ENCODE measurements at regions not wholly inside any gene's neighbourhood (a gene's known extent, or its start where the extent isn't known, plus 50 kb on each side); places are given as distances from the start of the nearest gene placed in this dataset.

GRCh38 chr10:88164471-88164870 lies 301.0 kb downstream of the PTEN start:
- H3K27me3 ChIP-seq (ENCODE audit: control insufficient read depth in 1 of 2, insufficient read depth in 2 of 2, low read length in 2 of 2), result no peaks in the 10 kb centered on the region
- WGBS, 2 donors, result 78 to 87% methylated on average over 1 of the region's 1 CpG
- no peak overlapping the region for H3K27ac ChIP-seq (ENCODE audit: low read depth in 2 of 2, low read length in 1 of 2)
- H3K4me1 ChIP-seq (ENCODE audit: control insufficient read depth in 2 of 2, insufficient read depth in 2 of 2, low read length in 1 of 2), result no peaks in the 10 kb centered on the region
- no peak overlapping the region for H3K4me3 ChIP-seq (ENCODE audit: low read depth in 1 of 2, low read length in 2 of 2)
- H3K36me3 ChIP-seq (ENCODE audit: control insufficient read depth in 2 of 2, insufficient read depth in 2 of 2, low read length in 1 of 2), result no peaks in the 10 kb centered on the region
- H3K9me3 ChIP-seq (ENCODE audit: control insufficient read depth in 2 of 2, insufficient read depth in 1 of 2, low read depth in 1 of 2, low read length in 1 of 2), result no peaks in the 10 kb centered on the region

GRCh38 chr10:88165849-88166271 lies 302.4 kb downstream of the PTEN start:
- Histone ChIP-seq H3K4me3 (ENCODE audit: low read depth in 1 of 2, low read length in 2 of 2) (no peak overlapping the region), H3K27me3 (ENCODE audit: control insufficient read depth in 1 of 2, insufficient read depth in 2 of 2, low read length in 2 of 2) (no peaks in the 10 kb centered on the region), H3K4me1 (ENCODE audit: control insufficient read depth in 2 of 2, insufficient read depth in 2 of 2, low read length in 1 of 2) (no peaks in the 10 kb centered on the region), H3K27ac (ENCODE audit: low read depth in 2 of 2, low read length in 1 of 2) (no peak overlapping the region), H3K36me3 (ENCODE audit: control insufficient read depth in 2 of 2, insufficient read depth in 2 of 2, low read length in 1 of 2) (no peaks in the 10 kb centered on the region), H3K9me3 (ENCODE audit: control insufficient read depth in 2 of 2, insufficient read depth in 1 of 2, low read depth in 1 of 2, low read length in 1 of 2) (no peaks in the 10 kb centered on the region)
- WGBS, 2 donors, result 73 to 82% methylated on average over 7 of the region's 7 CpGs

GRCh38 chr10:88168171-88169036 lies 305.0 kb downstream of the PTEN start:
- Histone ChIP-seq H3K36me3 (ENCODE audit: control insufficient read depth in 2 of 2, insufficient read depth in 2 of 2, low read length in 1 of 2) (no peaks in the 10 kb centered on the region), H3K4me3 (ENCODE audit: low read depth in 1 of 2, low read length in 2 of 2) (no peak overlapping the region), H3K27ac (ENCODE audit: low read depth in 2 of 2, low read length in 1 of 2) (no peak overlapping the region), H3K9me3 (ENCODE audit: control insufficient read depth in 2 of 2, insufficient read depth in 1 of 2, low read depth in 1 of 2, low read length in 1 of 2) (no peaks in the 10 kb centered on the region), H3K27me3 (ENCODE audit: control insufficient read depth in 1 of 2, insufficient read depth in 2 of 2, low read length in 2 of 2) (no peaks in the 10 kb centered on the region), H3K4me1 (ENCODE audit: control insufficient read depth in 2 of 2, insufficient read depth in 2 of 2, low read length in 1 of 2) (no peaks in the 10 kb centered on the region)
- WGBS, 2 donors, result 94 to 95% methylated on average over 3 of the region's 3 CpGs

- Histone ChIP-seq H3K4me1 (ENCODE audit: control insufficient read depth in 2 of 2, insufficient read depth in 2 of 2, low read length in 1 of 2) (no peaks in the 10 kb centered on the region), H3K27me3 (ENCODE audit: control insufficient read depth in 1 of 2, insufficient read depth in 2 of 2, low read length in 2 of 2) (no peaks in the 10 kb centered on the region), H3K36me3 (ENCODE audit: control insufficient read depth in 2 of 2, insufficient read depth in 2 of 2, low read length in 1 of 2) (no peaks in the 10 kb centered on the region), H3K9me3 (ENCODE audit: control insufficient read depth in 2 of 2, insufficient read depth in 1 of 2, low read depth in 1 of 2, low read length in 1 of 2) (no peaks in the 10 kb centered on the region), H3K4me3 (ENCODE audit: low read depth in 1 of 2, low read length in 2 of 2) (no peak overlapping the region), H3K27ac (ENCODE audit: low read depth in 2 of 2, low read length in 1 of 2) (no peak overlapping the region)
Observed at GRCh38 chr10:88169037-88169319, 305.6 kb downstream of the PTEN start.

- 91 to 93% methylated on average over 1 of the region's 1 CpG for WGBS, 2 donors
- Histone ChIP-seq H3K36me3 (ENCODE audit: control insufficient read depth in 2 of 2, insufficient read depth in 2 of 2, low read length in 1 of 2) (no peaks in the 10 kb centered on the region), H3K27me3 (ENCODE audit: control insufficient read depth in 1 of 2, insufficient read depth in 2 of 2, low read length in 2 of 2) (no peaks in the 10 kb centered on the region), H3K4me3 (ENCODE audit: low read depth in 1 of 2, low read length in 2 of 2) (no peak overlapping the region), H3K9me3 (ENCODE audit: control insufficient read depth in 2 of 2, insufficient read depth in 1 of 2, low read depth in 1 of 2, low read length in 1 of 2) (no peaks in the 10 kb centered on the region), H3K4me1 (ENCODE audit: control insufficient read depth in 2 of 2, insufficient read depth in 2 of 2, low read length in 1 of 2) (no peaks in the 10 kb centered on the region), H3K27ac (ENCODE audit: low read depth in 2 of 2, low read length in 1 of 2) (no peak overlapping the region)
Observed at GRCh38 chr10:88170628-88171027, 307.2 kb downstream of the PTEN start.

- no peaks in the 10 kb centered on the region for H3K4me1 ChIP-seq (ENCODE audit: control insufficient read depth in 2 of 2, insufficient read depth in 2 of 2, low read length in 1 of 2)
- H3K27ac ChIP-seq (ENCODE audit: low read depth in 2 of 2, low read length in 1 of 2), result no peak overlapping the region
- H3K4me3 ChIP-seq (ENCODE audit: low read depth in 1 of 2, low read length in 2 of 2), result no peak overlapping the region
- no peaks in the 10 kb centered on the region for H3K36me3 ChIP-seq (ENCODE audit: control insufficient read depth in 2 of 2, insufficient read depth in 2 of 2, low read length in 1 of 2)
- H3K27me3 ChIP-seq (ENCODE audit: control insufficient read depth in 1 of 2, insufficient read depth in 2 of 2, low read length in 2 of 2), result no peaks in the 10 kb centered on the region
- no peaks in the 10 kb centered on the region for H3K9me3 ChIP-seq (ENCODE audit: control insufficient read depth in 2 of 2, insufficient read depth in 1 of 2, low read depth in 1 of 2, low read length in 1 of 2)
- WGBS, 2 donors, result 48 to 65% methylated on average over 1 of the region's 1 CpG
Observed at GRCh38 chr10:88172159-88172558, 308.7 kb downstream of the PTEN start.

GRCh38 chr10:88174391-88174790 lies 311.0 kb downstream of the PTEN start:
- Histone ChIP-seq H3K9me3 (ENCODE audit: control insufficient read depth in 2 of 2, insufficient read depth in 1 of 2, low read depth in 1 of 2, low read length in 1 of 2) (no peaks in the 10 kb centered on the region), H3K4me3 (ENCODE audit: low read depth in 1 of 2, low read length in 2 of 2) (no peak overlapping the region), H3K36me3 (ENCODE audit: control insufficient read depth in 2 of 2, insufficient read depth in 2 of 2, low read length in 1 of 2) (no peaks in the 10 kb centered on the region), H3K4me1 (ENCODE audit: control insufficient read depth in 2 of 2, insufficient read depth in 2 of 2, low read length in 1 of 2) (no peaks in the 10 kb centered on the region), H3K27ac (ENCODE audit: low read depth in 2 of 2, low read length in 1 of 2) (no peak overlapping the region), H3K27me3 (ENCODE audit: control insufficient read depth in 1 of 2, insufficient read depth in 2 of 2, low read length in 2 of 2) (no peaks in the 10 kb centered on the region)
- 94 to 95% methylated on average over 5 of the region's 5 CpGs for WGBS, 2 donors

GRCh38 chr10:88178758-88179157 lies 315.3 kb downstream of the PTEN start:
- Histone ChIP-seq H3K4me1 (ENCODE audit: control insufficient read depth in 2 of 2, insufficient read depth in 2 of 2, low read length in 1 of 2) (no peaks in the 10 kb centered on the region), H3K9me3 (ENCODE audit: control insufficient read depth in 2 of 2, insufficient read depth in 1 of 2, low read depth in 1 of 2, low read length in 1 of 2) (no peaks in the 10 kb centered on the region), H3K4me3 (ENCODE audit: low read depth in 1 of 2, low read length in 2 of 2) (no peak overlapping the region), H3K27ac (ENCODE audit: low read depth in 2 of 2, low read length in 1 of 2) (no peak overlapping the region), H3K36me3 (ENCODE audit: control insufficient read depth in 2 of 2, insufficient read depth in 2 of 2, low read length in 1 of 2) (no peaks in the 10 kb centered on the region), H3K27me3 (ENCODE audit: control insufficient read depth in 1 of 2, insufficient read depth in 2 of 2, low read length in 2 of 2) (no peaks in the 10 kb centered on the region)

GRCh38 chr10:88179831-88180230 lies 316.4 kb downstream of the PTEN start:
- no peak overlapping the region for H3K27ac ChIP-seq (ENCODE audit: low read depth in 2 of 2, low read length in 1 of 2)
- H3K27me3 ChIP-seq (ENCODE audit: control insufficient read depth in 1 of 2, insufficient read depth in 2 of 2, low read length in 2 of 2), result no peaks in the 10 kb centered on the region
- H3K4me3 ChIP-seq (ENCODE audit: low read depth in 1 of 2, low read length in 2 of 2), result no peak overlapping the region
- H3K4me1 ChIP-seq (ENCODE audit: control insufficient read depth in 2 of 2, insufficient read depth in 2 of 2, low read length in 1 of 2), result no peaks in the 10 kb centered on the region
- 83 to 86% methylated on average over 3 of the region's 3 CpGs for WGBS, 2 donors
- H3K36me3 ChIP-seq (ENCODE audit: control insufficient read depth in 2 of 2, insufficient read depth in 2 of 2, low read length in 1 of 2), result no peaks in the 10 kb centered on the region
- H3K9me3 ChIP-seq (ENCODE audit: control insufficient read depth in 2 of 2, insufficient read depth in 1 of 2, low read depth in 1 of 2, low read length in 1 of 2), result no peaks in the 10 kb centered on the region

- WGBS, 2 donors, result 73 to 76% methylated on average over 3 of the region's 3 CpGs
- H3K27ac ChIP-seq (ENCODE audit: low read depth in 2 of 2, low read length in 1 of 2), result no peak overlapping the region
- H3K27me3 ChIP-seq (ENCODE audit: control insufficient read depth in 1 of 2, insufficient read depth in 2 of 2, low read length in 2 of 2), result no peaks in the 10 kb centered on the region
- no peak overlapping the region for H3K4me3 ChIP-seq (ENCODE audit: low read depth in 1 of 2, low read length in 2 of 2)
- H3K36me3 ChIP-seq (ENCODE audit: control insufficient read depth in 2 of 2, insufficient read depth in 2 of 2, low read length in 1 of 2), result no peaks in the 10 kb centered on the region
- H3K4me1 ChIP-seq (ENCODE audit: control insufficient read depth in 2 of 2, insufficient read depth in 2 of 2, low read length in 1 of 2), result no peaks in the 10 kb centered on the region
- no peaks in the 10 kb centered on the region for H3K9me3 ChIP-seq (ENCODE audit: control insufficient read depth in 2 of 2, insufficient read depth in 1 of 2, low read depth in 1 of 2, low read length in 1 of 2)
Observed at GRCh38 chr10:88181902-88182600, 318.6 kb downstream of the PTEN start.

Measured in esophagus (tissue), 2 donors.